ENCODE measurements at regions not wholly inside any gene's neighbourhood (a gene's known extent, or its start where the extent isn't known, plus 50 kb on each side); places are given as distances from the start of the nearest gene placed in this dataset.

GRCh38 chr13:39877134-39877533, 221.7 kb downstream of the COG6 start:
- Mint-ChIP-seq H3K4me1 (ENCODE audit: low read depth, unreplicated experiment) (peaks cover 12% of the 10 kb centered on the region), H3K9me3 (ENCODE audit: unreplicated experiment) (no peaks in the 10 kb centered on the region), H3K4me3 (ENCODE audit: unreplicated experiment) (no peak overlapping the region), H3K27ac (ENCODE audit: unreplicated experiment) (peak overlapping the region; percentile 20), H3K27me3 (ENCODE audit: unreplicated experiment) (no peaks in the 10 kb centered on the region), H3K36me3 (ENCODE audit: unreplicated experiment) (peaks cover 4% of the 10 kb centered on the region)
- no peak for DNase-seq
- no peak for TF ChIP-seq CTCF (IDR thresholded peaks at IDR 0.05; ENCODE audit: partially characterized antibody, unreplicated experiment)

GRCh38 chr13:39879286-39880035, 224.0 kb downstream of the COG6 start:
- Mint-ChIP-seq H3K4me1 (ENCODE audit: low read depth, unreplicated experiment) (peaks cover 10% of the 10 kb centered on the region), H3K27ac (ENCODE audit: unreplicated experiment) (no peak overlapping the region), H3K9me3 (ENCODE audit: unreplicated experiment) (peaks cover 8% of the 10 kb centered on the region), H3K27me3 (ENCODE audit: unreplicated experiment) (no peaks in the 10 kb centered on the region), H3K4me3 (ENCODE audit: unreplicated experiment) (no peak overlapping the region), H3K36me3 (ENCODE audit: unreplicated experiment) (peaks cover 19% of the 10 kb centered on the region)
- no peak for TF ChIP-seq CTCF (IDR thresholded peaks at IDR 0.05; ENCODE audit: partially characterized antibody, unreplicated experiment)
- no peak for DNase-seq

- no peak for TF ChIP-seq CTCF (IDR thresholded peaks at IDR 0.05; ENCODE audit: partially characterized antibody, unreplicated experiment)
- H3K4me1 Mint-ChIP-seq (ENCODE audit: low read depth, unreplicated experiment), result peaks cover 5% of the 10 kb centered on the region
These were observed 225.9 kb downstream of the COG6 start for GRCh38 chr13:39881383-39881782.

GRCh38 chr13:39881887-39882286, 226.4 kb downstream of the COG6 start:
- peaks cover 20% of the 10 kb centered on the region for H3K36me3 Mint-ChIP-seq (ENCODE audit: unreplicated experiment)
- no peaks in the 10 kb centered on the region for H3K27me3 Mint-ChIP-seq (ENCODE audit: unreplicated experiment)
- DNase-seq, result no peak
- H3K4me3 Mint-ChIP-seq (ENCODE audit: unreplicated experiment), result no peak overlapping the region
- no peak for TF ChIP-seq CTCF (IDR thresholded peaks at IDR 0.05; ENCODE audit: partially characterized antibody, unreplicated experiment)
- no peak overlapping the region for H3K27ac Mint-ChIP-seq (ENCODE audit: unreplicated experiment)
- peaks cover 2% of the 10 kb centered on the region for H3K4me1 Mint-ChIP-seq (ENCODE audit: low read depth, unreplicated experiment)
- peaks cover 8% of the 10 kb centered on the region for H3K9me3 Mint-ChIP-seq (ENCODE audit: unreplicated experiment)

More at GRCh38 chr13:39881383-39881782, 225.9 kb downstream of the COG6 start:
- Mint-ChIP-seq H3K36me3 (ENCODE audit: unreplicated experiment) (peaks cover 20% of the 10 kb centered on the region), H3K4me3 (ENCODE audit: unreplicated experiment) (no peak overlapping the region), H3K9me3 (ENCODE audit: unreplicated experiment) (peaks cover 8% of the 10 kb centered on the region), H3K27me3 (ENCODE audit: unreplicated experiment) (no peaks in the 10 kb centered on the region), H3K27ac (ENCODE audit: unreplicated experiment) (no peak overlapping the region)
- DNase-seq, result no peak

GRCh38 chr13:39884166-39884565, 228.7 kb downstream of the COG6 start:
- no peak overlapping the region for H3K27ac Mint-ChIP-seq (ENCODE audit: unreplicated experiment)
- H3K4me1 Mint-ChIP-seq (ENCODE audit: low read depth, unreplicated experiment), result no peaks in the 10 kb centered on the region
- H3K27me3 Mint-ChIP-seq (ENCODE audit: unreplicated experiment), result no peaks in the 10 kb centered on the region
- H3K9me3 Mint-ChIP-seq (ENCODE audit: unreplicated experiment), result peaks cover 8% of the 10 kb centered on the region
- peaks cover 20% of the 10 kb centered on the region for H3K36me3 Mint-ChIP-seq (ENCODE audit: unreplicated experiment)
- no peak overlapping the region for H3K4me3 Mint-ChIP-seq (ENCODE audit: unreplicated experiment)
- no peak for DNase-seq
- no peak for TF ChIP-seq CTCF (IDR thresholded peaks at IDR 0.05; ENCODE audit: partially characterized antibody, unreplicated experiment)

Data from glutamatergic neuron (in vitro differentiated cells).